GM19455 (cell line): ENCODE measurements at regions not wholly inside any gene's neighbourhood (a gene's known extent, or its start where the extent isn't known, plus 50 kb on each side); places are given as distances from the start of the nearest gene placed in this dataset.
"Not testable (repeated sequence)": the region's sequence is repeated elsewhere in the genome, so short reads cannot be mapped to it uniquely, and the experiment has no call there.

Experiments
- ATAC-seq: cut with Tn5 transposase; IDR thresholded peaks from one replicate; pipeline ENCODE4 v1.9.1; 2021; ENCODE audit not compliant: unreplicated experiment

DNA sequence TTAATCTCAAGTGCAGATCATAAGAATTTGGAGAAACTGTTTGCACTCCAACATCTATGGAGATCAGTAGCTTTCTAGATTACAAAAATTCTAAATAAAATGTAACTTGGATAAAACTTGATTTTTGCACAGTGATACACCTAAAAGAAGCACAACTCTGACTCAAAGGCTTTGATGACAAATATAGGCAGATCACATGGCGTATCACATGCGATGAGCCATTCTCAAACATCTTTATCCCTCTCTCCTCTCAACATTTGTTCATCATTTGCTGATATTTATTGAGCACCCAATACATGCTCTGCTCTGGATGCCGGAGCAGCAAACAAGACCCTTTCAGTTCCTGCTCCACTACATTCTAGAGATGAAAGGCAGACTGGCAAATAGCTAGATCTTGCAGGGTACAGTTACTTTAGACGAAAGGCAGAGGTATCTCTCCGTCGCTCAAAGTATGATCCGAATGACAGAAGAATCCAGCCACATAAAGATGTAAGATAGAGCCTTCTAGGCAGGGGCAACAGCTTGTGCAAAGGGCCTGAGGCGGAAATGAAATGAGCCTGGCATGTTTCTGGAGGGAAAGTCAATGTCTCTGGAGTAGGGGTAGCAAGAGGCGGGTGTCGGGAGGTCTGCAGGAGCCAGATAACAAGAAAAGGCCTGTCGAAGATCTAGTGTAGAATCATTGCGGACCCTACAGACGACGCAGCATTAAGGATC lies 145.8 kb upstream of the ERRFI1 start:
- ATAC-seq, result no peak

DNA sequence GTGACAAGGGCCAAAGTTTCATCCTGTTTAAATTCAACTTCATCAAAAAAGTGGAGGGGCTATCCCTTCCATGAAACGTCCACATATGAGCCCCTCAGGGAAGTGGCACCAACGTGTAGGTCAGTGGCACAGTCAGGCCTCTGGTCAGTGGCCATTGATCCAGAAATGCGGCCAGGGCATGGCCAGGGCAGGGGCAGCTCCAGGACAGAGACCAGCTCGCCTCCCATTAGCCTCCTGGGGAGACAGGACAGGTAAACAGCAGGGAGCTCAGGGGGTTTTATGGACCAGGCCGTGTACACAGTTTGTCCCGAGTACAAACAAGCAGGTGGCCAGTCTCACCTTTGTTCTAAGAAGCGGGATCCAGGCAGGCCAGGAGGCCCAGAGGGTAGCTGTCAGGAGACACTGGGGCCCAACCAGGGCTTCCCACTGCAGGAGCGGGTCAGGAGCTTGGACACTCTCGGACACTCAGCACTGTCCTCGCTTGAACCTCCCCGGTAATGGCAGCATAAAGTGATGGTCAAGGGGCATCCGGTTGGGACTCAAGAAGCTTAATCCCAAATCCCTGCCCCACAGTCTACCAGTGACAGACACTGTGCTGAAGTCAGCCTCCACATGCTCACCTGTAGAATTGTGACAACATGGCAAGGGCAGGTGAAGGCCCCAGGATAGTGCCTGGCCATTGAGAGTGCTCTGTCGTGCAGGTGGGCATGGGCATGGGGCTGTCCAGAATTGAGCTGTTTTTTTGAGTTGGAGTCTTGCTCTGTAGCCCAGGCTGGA lies 144.1 kb upstream of the ERRFI1 start:
- no peak for ATAC-seq

DNA sequence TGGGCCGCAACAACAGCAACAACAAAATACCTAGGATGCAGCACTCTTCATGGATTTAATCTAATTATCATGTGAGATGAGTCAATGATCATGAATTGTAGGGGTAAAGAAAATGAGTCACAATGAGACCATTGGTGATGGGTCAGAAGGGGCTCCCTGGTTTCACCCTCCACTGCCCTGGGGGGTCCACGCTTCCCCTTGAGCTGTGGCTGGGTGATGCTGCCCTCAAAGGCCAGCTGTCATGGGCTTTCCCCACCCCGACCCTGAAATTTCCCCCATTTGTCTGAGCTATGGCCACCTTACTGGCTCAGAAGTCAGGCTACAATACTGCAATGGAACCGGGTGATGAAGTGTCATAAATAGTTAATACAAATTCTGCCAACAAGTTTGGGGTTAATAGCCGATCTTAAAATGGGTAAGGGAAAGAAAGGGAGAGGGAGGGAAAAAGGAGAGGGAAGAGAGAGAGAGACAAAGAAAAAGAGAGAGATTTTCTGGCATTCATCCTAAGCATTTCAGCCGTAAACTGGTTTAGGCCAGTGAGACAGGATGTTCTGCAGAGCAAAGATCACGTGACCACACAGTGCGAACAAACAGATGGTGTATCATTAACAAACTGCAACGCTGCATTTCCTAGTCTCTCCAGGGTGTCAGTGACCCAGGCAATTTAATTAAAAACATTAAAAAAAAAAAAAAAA lies 143.4 kb upstream of the ERRFI1 start:
- ATAC-seq, result no peak

DNA sequence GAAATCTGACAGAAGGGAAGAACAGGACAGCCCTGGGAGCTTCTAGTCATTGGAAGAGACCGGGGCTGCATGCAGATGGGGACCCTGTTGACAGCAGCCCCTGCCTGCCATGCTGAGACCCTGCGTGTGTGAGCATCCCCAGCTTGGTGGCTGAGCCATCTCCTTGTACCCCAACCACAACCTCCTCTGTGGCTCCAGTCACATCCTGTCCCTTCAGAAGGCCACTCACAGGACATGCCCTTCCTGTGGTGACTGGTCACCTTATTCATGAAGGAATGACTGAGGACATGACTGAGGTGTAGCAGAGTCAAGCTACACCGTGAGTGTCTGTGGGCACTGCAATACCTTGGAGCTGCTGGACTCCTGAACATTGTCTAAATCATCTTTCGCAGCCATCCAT lies 141.8 kb upstream of the ERRFI1 start:
- no peak for ATAC-seq

DNA sequence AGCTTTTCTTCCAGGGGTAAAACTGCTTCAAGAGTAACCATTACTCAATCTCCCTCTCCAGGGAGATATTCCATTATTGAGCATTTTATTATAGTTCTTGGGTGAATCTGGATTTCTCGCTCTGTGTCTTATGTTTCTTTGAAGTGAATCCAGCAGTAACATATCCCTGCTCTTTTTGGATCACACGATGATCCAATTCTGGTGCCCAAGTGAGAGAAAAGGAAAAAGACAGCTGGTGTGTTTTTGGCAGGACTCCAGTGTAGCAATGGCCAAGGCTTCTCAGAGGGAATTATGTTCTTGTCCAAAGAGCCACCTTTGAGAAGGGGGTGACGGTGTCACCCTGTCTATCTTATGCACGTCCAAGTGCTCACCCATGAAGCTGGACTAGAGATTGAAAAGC lies 140.3 kb upstream of the ERRFI1 start:
- ATAC-seq, result no peak

DNA sequence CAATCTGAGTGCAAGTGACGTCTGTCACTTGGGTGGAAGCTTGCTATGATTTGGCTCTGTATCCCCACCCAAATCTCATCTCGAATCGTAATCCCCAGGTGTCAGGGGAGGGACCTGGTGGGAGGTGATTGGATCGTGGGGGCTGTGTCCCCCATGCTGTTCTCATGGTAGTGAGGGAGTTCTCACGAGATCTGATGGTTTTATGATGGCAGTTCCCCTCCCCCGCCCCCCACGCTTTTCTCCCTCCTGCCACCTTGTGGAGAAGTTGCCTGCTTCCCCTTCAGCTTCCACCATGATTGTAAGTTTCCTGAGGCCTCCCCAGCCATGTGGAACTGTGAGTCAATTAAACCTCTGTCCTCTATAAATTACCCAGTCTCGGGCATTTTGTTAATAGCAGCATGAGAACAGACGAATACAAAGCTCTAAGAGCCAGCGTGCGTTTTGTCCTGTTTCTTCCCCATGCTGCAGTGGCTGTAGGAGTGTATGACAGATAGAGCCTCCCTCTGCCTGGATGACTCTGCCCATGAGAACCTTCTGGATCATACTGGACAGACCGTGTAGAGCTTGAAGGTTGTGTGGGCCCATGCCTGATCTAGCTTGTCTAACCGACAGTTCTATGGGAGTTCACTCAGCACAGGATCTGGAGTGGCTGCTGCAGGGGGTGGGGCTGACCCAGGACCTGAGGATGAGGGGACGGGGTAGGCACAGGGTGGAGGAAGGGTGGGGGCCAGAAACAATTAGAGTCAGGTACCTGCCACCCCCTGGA lies 139.7 kb upstream of the ERRFI1 start:
- no peak for ATAC-seq

DNA sequence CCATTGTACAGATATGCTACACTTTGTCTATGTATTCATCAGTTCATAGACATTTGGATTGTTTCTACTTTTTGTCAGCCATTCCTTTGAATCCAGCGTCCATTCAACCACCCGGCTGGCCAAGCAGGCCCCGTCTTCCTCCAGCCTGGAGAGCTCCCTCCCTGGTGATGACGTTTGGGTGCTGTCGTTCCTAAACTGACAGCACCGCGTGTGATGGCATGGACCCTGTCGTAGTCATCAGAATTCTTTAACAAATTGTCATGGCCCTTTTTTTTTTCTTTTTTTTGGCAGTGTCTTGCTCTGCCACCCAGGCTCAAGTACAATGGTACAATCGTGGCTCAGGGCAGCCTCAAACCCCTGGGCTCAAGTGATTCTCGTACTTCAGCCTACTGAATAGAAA lies 138.6 kb upstream of the ERRFI1 start:
- no peak for ATAC-seq

DNA sequence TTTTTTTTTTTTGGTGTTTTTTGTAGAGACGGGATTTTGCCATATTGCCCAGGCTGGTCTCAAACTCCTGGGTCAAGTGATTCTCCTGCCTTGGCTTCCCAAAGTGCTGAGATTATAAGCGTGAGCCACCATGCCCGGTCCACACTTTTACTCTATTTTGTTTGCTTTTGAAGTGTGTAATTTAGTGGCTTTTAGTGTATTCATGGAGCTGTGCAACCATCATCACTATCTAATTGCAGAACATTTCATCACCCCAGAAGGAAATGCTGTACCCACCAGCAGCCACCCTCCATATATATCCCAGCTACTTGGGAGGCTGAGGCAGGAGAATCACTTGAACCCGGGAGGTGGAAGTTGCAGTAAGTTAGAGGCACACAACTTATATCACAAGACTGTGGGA lies 136.9 kb upstream of the ERRFI1 start:
- ATAC-seq, result no peak

DNA sequence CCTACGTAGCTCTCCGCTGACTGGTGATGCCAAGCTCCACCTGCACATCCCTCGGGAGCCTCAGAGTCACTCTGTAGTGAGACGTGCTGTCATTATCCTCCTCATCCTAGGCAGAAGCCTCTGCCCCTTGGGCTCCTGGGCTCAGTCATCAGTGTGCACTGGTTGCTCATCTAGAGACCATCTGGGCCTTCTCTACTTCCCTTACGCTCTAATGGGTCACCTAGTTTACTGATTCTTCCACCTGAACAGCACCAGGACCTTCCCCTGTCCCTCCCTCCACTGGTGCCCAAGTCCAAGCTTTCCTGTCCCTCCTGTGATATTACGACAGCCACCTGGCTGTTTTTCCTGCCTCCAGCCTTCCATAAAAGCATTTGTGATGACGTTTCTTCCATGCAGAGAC lies 136.1 kb upstream of the ERRFI1 start:
- ATAC-seq, result no peak

DNA sequence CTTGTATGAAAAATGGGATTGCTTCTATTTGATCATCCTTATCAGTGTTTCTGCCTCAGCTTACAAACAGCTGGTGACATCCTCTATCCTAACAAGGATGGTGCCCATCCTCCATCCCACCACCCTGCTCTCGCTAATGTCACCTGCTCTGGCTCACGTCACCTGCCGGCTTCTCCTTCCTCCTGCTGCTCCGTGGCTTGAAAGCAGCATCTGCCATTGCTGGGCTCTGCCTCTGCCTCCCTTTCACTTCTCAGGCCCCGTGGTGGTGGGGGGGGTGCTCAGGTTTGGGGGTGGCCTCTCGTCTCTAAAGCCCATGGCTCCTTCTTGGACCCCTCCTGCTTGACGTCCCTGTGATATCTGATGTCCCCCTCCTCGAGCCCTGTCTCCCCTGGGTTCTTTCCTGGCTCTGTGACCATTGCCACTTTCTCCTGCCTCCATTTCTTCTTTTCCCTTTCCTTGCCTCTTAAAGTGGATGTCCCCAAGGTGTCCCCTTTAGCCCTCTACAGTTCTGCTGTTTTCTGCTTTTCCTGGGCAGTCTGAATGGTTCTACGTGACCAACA lies 135.5 kb upstream of the ERRFI1 start:
- no peak for ATAC-seq

DNA sequence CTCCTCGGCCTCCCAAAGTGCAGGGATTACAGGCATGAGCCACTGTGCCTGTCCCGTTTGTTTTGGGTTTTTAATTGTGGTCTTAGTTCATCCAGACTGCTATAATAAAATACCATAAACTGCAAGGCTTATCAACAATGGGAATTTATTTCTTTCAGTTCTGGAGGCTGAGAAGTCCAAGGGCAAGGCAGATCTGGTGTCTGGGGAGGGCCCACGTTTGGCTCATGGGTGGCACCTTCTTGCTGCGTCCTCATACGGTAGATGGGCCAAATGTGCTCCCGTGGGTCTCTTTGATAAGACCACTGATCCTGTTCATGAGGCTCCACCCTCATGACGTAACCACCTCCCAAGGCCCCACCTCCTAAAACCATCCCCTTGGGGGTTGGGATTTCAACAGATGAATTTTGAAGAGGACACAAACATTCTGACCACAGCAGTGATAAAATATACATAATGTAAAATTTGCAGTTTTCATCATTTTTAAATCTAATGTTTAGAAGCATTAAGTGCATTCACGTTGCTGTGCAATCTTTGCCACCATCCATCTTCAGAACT lies 133.4 kb upstream of the ERRFI1 start:
- no peak for ATAC-seq

DNA sequence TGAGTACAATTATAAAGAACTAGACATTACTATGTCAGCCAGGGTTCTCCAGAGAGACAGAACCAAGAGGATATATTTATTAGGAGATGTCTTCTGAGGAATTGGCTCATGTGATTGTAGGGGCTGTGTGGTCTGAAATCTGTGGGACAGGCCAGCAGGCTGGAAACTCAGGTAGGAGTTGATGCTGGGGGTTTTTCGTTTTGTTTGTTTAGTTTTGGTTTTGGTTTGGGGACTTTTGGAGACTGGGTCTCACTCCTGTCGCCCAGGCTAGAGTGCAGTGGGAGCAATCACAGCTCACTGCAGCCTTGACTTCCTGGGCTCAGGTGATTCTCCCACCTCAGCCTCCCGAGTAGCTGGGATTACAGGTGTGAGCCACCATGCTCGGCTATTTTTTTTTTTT lies 132.9 kb upstream of the ERRFI1 start:
- no peak for ATAC-seq

DNA sequence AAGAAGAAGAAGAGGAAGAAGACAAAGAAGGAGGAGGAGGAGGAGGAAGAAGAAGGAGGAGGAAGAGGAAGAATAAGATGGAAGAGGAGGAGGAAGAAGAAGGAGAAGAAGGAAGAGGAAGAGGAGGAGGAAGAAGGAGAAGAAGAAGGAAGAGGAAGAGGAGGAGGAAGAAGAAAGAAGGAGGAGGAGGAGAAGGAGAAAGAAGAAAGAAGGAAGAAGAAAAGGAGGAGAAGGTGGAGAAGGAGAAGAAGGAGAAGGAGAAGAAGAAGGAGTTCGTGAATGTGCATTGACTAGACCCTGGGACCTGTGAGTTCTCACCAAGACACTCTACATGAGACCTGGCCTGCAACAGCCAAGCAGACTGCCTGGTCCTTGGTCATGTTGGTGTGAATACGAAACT lies 131.7 kb upstream of the ERRFI1 start:
- ATAC-seq, result no peak

DNA sequence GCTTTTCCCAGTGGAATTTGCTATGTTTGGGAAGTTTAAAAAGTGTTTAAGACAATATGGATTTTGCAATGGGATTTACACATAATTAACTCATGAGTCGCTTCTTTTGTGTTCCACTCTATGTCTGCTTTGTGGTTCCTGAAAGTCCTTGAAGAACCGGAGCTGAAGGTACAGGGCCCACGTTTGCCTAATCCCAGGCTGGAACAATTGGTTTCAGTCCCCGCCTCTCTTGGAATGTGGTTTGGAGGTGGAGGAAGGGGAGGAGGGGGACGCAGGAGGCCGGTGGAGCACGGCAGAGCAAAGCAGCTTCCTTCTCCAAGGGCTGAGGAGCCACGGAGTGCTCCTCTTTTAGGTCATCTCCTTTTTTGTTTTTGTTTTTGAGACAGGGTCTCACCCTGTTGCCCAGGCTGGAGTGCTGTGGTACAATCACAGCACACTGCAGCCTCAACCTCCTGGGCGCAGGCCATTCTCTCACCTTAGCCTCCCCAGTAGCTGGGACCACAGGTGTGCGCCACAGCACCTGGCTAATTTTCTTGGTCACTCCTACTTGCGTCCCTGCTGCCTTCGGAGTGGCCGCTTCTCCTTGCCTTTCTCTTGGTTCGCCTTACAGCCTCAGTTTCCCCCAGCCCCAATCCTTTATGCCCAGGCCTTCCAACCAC lies 129.5 kb upstream of the ERRFI1 start:
- ATAC-seq, result no peak

DNA sequence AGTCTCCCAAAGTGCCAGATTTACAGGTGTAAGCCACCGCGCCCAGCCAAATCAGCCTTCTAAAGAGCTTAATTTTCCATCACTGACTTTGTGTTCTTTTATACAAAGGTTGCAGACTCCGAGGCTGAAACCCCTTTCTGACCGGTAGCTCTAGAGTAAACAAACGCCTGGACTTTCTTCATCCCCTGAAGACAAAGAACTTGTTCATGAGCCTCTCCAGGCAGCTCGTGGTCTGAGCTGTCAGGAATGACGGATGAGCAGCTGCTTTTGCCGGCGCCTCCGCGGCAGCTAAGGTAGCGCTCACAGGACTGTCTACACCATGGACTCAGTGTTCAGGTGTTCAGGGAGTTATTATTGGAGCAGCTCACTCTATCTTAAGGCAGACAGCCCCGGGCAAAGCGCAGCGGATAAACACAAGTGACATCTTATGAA lies 128.5 kb upstream of the ERRFI1 start:
- no peak for ATAC-seq

DNA sequence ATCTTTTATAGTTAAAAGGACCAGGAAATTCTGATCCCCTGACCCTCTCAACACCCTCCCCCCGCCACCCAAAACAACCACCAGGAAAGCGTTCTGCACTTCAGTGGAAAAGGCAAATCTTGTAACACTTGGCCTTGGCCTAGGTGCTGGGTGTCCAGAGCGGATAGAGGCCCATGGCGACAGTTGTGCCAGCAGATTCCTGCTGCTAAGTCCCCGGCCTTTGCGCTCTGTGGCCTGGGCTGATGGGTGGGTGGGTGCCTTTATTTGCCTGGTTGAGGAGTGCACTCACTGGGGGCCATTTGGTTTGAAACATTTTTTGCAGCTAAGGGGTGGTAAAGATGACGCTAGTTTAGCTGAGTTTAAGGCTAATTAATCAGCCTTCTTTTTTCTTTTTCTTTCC lies 127.9 kb upstream of the ERRFI1 start:
- ATAC-seq, result no peak

DNA sequence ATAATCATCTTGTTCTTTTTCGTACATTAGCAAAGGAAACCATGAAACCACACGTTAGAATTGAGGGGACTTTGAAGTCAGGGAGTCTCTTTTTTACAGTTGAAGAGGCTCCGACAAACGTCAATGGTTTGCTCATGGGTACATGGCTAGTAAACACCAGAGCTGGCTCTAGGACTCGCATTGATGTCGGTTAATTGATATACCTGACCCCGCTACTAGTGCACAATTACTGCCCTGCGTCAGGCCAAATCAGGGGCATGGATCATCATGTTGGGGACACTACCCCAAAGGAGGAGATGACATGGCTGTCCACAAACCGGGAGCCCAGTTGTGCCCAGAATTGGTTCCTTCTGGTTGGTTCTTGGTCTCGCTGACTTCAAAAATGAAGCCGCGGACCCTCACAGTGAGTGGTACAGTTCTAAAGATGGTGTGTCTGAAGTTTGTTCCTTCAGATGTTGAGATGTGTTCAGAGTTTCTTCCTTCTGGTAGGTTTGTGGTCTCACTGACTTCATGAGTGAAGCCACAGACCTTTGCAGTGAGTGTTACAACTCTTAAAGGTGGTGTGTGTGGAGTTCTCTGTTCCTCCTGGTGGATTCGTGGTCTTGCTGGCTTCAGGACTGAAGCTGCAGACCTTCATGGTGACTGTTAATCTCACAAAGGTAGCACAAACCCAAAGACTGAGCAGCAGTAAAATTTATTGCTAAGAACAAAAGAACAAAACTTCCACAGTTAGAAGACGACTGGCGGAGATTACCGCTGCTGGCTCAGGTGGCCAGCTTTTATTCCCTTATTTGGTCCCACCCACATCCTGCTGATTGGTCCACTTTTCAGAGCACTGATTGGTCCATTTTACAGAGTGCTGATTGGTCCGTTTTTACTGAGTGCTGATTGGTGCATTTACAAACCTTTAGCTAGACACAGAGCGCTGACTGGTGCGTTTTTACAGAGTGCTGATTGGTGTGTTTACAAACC lies 126.9 kb upstream of the ERRFI1 start:
- no peak for ATAC-seq

DNA sequence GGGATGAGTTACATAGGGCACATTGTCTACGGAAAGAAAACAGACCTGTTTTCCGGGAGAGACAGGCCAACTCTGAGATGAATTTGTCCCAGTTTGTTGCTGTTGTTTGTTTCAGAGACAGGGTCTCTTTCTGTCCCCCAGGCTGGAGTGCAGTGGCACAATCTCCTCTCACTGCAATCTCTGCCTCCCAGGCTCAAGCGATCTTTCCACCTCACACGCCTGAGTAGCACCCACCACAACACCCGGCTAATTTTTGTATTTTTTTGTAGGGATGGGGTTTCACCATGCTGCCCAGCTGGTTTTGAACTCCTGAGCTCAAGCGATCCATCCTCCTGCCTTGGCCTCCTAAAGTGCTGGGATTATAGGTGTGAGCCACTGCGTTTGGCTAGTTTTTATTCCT lies 125.5 kb upstream of the ERRFI1 start:
- ATAC-seq, result no peak

DNA sequence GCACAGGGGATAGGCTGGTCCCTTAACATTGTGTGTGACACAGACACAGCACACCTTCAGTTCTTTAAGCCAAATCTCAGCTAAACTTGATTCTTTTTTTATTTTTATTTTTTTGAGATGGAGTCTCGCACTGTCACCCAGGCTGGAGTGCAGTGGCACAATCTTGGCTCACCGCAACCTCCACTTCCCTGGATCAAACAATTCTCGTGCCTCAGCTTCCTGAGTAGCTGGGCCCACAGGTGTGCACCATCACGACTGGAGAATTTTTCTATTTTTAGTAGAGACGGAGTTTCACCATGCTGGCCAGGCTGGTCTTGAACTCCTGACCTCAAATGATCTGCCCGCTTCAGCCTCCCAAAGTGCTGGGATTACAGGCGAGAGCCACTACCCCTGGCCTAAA lies 123.6 kb upstream of the ERRFI1 start:
- not testable (repeated sequence) for ATAC-seq
